ENCODE measurements at regions not wholly inside any gene's neighbourhood (a gene's known extent, or its start where the extent isn't known, plus 50 kb on each side); places are given as distances from the start of the nearest gene placed in this dataset.

GRCh38 chr15:81914333-81914732, 131.5 kb downstream of the MEX3B start:
- Histone ChIP-seq H3K9ac (no peak overlapping the region), H3K36me3 (ENCODE audit: insufficient read depth) (no peaks in the 10 kb centered on the region), H3K4me2 (no peak overlapping the region), H3K79me2 (ENCODE audit: insufficient read depth, low read depth) (no peaks in the 10 kb centered on the region), H3K27ac (no peak overlapping the region), H4K20me1 (ENCODE audit: insufficient read depth) (no peaks in the 10 kb centered on the region), H3K4me3 (IDR thresholded peaks at IDR 0.05; ENCODE audit: insufficient read depth, low read depth, low read length) (no peak overlapping the region), H2AFZ (ENCODE audit: low read depth) (no peak overlapping the region), H3K4me1 (ENCODE audit: low read depth, poor library complexity, severe bottlenecking) (no peaks in the 10 kb centered on the region), H3K27me3 (ENCODE audit: insufficient read depth, low read depth) (no peaks in the 10 kb centered on the region)
- no peak for TF ChIP-seq CTCF (conservative IDR thresholded peaks at IDR 0.05; ENCODE audit: low read depth, low read length)

GRCh38 chr15:81911022-81911971, 134.5 kb downstream of the MEX3B start:
- no peaks in the 10 kb centered on the region for H3K36me3 ChIP-seq (ENCODE audit: insufficient read depth)
- H3K4me1 ChIP-seq (ENCODE audit: low read depth, poor library complexity, severe bottlenecking): no peaks in the 10 kb centered on the region
- no peak overlapping the region for H3K27ac ChIP-seq
- H4K20me1 ChIP-seq (ENCODE audit: insufficient read depth): no peaks in the 10 kb centered on the region
- no peaks in the 10 kb centered on the region for H3K27me3 ChIP-seq (ENCODE audit: insufficient read depth, low read depth)
- TF ChIP-seq CTCF (conservative IDR thresholded peaks at IDR 0.05; ENCODE audit: low read depth, low read length): no peak
- H3K79me2 ChIP-seq (ENCODE audit: insufficient read depth, low read depth): no peaks in the 10 kb centered on the region
- no peak overlapping the region for H2AFZ ChIP-seq (ENCODE audit: low read depth)
- no peak overlapping the region for H3K4me3 ChIP-seq (IDR thresholded peaks at IDR 0.05; ENCODE audit: insufficient read depth, low read depth, low read length)
- H3K4me2 ChIP-seq: no peak overlapping the region
- no peak overlapping the region for H3K9ac ChIP-seq

- no peak overlapping the region for H2AFZ ChIP-seq (ENCODE audit: low read depth)
- H3K9ac ChIP-seq: no peak overlapping the region
- no peak overlapping the region for H3K4me3 ChIP-seq (IDR thresholded peaks at IDR 0.05; ENCODE audit: insufficient read depth, low read depth, low read length)
- H3K27ac ChIP-seq: no peak overlapping the region
- no peaks in the 10 kb centered on the region for H3K79me2 ChIP-seq (ENCODE audit: insufficient read depth, low read depth)
- no peaks in the 10 kb centered on the region for H4K20me1 ChIP-seq (ENCODE audit: insufficient read depth)
- no peaks in the 10 kb centered on the region for H3K27me3 ChIP-seq (ENCODE audit: insufficient read depth, low read depth)
- no peaks in the 10 kb centered on the region for H3K36me3 ChIP-seq (ENCODE audit: insufficient read depth)
- H3K4me2 ChIP-seq: no peak overlapping the region
- TF ChIP-seq CTCF (conservative IDR thresholded peaks at IDR 0.05; ENCODE audit: low read depth, low read length): no peak
- H3K4me1 ChIP-seq (ENCODE audit: low read depth, poor library complexity, severe bottlenecking): no peaks in the 10 kb centered on the region
These were observed 135.3 kb downstream of the MEX3B start for GRCh38 chr15:81910355-81911021.

GRCh38 chr15:81909011-81909358, 136.8 kb downstream of the MEX3B start:
- no peak overlapping the region for H2AFZ ChIP-seq (ENCODE audit: low read depth)
- H3K4me3 ChIP-seq (IDR thresholded peaks at IDR 0.05; ENCODE audit: insufficient read depth, low read depth, low read length): no peak overlapping the region
- H3K27ac ChIP-seq: no peak overlapping the region
- no peak overlapping the region for H3K4me2 ChIP-seq
- H3K4me1 ChIP-seq (ENCODE audit: low read depth, poor library complexity, severe bottlenecking): no peaks in the 10 kb centered on the region
- no peaks in the 10 kb centered on the region for H3K79me2 ChIP-seq (ENCODE audit: insufficient read depth, low read depth)
- no peak for TF ChIP-seq CTCF (conservative IDR thresholded peaks at IDR 0.05; ENCODE audit: low read depth, low read length)
- no peaks in the 10 kb centered on the region for H3K36me3 ChIP-seq (ENCODE audit: insufficient read depth)
- no peaks in the 10 kb centered on the region for H4K20me1 ChIP-seq (ENCODE audit: insufficient read depth)
- H3K27me3 ChIP-seq (ENCODE audit: insufficient read depth, low read depth): no peaks in the 10 kb centered on the region
- no peak overlapping the region for H3K9ac ChIP-seq

Measured in KMS-11 (cell line).